Parathyroid adenoma (tissue), 2 donors: ENCODE measurements at regions not wholly inside any gene's neighbourhood (a gene's known extent, or its start where the extent isn't known, plus 50 kb on each side); places are given as distances from the start of the nearest gene placed in this dataset.

Experiments
- H2AFZ ChIP-seq: fragments of 300-600 bp; sonication (generic); one replicate; pipeline ENCODE4 v1.7.0; 2017; ENCODE audit warnings: antibody characterized with exemption, mild to moderate bottlenecking
- H3K27ac ChIP-seq: fragments of 300-600 bp; sonication (generic); one replicate; pipeline ENCODE4 v1.7.0; 2017
- H3K27me3 ChIP-seq: fragments of 300-600 bp; sonication (generic); one replicate; pipeline ENCODE4 v1.7.0; 2017; ENCODE audit warnings: low read length; ENCODE audit not compliant: control insufficient read depth, insufficient read depth
- H3K36me3 ChIP-seq: fragments of 300-600 bp; sonication (generic); one replicate; pipeline ENCODE4 v1.7.0; 2017; ENCODE audit warnings: low read length; ENCODE audit not compliant: control insufficient read depth, insufficient read depth
- H3K4me1 ChIP-seq: fragments of 300-600 bp; sonication (generic); one replicate; pipeline ENCODE4 v1.7.0; 2017; ENCODE audit warnings: control low read depth
- H3K4me2 ChIP-seq: fragments of 300-600 bp; sonication (generic); one replicate; pipeline ENCODE4 v1.7.0; 2017; ENCODE audit warnings: low read length
- H3K4me3 ChIP-seq: fragments of 300-600 bp; sonication (generic); one replicate; pipeline ENCODE4 v1.7.0; 2017; ENCODE audit warnings: low read depth, low read length
- H3K79me2 ChIP-seq: fragments of 300-600 bp; sonication (generic); one replicate; pipeline ENCODE4 v1.7.0; 2017; ENCODE audit warnings: control low read depth
- H3K9ac ChIP-seq: fragments of 300-600 bp; sonication (generic); one replicate; pipeline ENCODE4 v1.7.0; 2017; ENCODE audit warnings: mild to moderate bottlenecking
- H3K9me3 ChIP-seq: fragments of 300-600 bp; sonication (generic); one replicate; pipeline ENCODE4 v1.7.0; 2017; ENCODE audit warnings: low read length; ENCODE audit not compliant: control insufficient read depth
- CTCF ChIP-seq: fragments of 300-600 bp; sonication (generic); IDR thresholded peaks from one replicate; pipeline ENCODE4 v1.7.0; 2017; ENCODE audit warnings: antibody characterized with exemption, mild to moderate bottlenecking
- donor health status: primary hyperparathyroidism.

GRCh38 chr2:122210898-122211856 lies 455.7 kb downstream of the TSN start:
- Histone ChIP-seq H3K79me2 (no peaks in the 10 kb centered on the region), H3K27me3 (no peaks in the 10 kb centered on the region), H3K4me3 (no peak overlapping the region), H3K4me1 (peaks cover 8% of the 10 kb centered on the region), H3K27ac (no peak overlapping the region), H3K4me2 (no peak overlapping the region), H3K9ac (no peak overlapping the region), H2AFZ (peak overlapping the region; percentile 52), H3K9me3 (no peaks in the 10 kb centered on the region), H3K36me3 (no peaks in the 10 kb centered on the region)
- no peak for TF ChIP-seq CTCF

GRCh38 chr2:122213312-122213711 lies 457.9 kb downstream of the TSN start:
- Histone ChIP-seq H3K36me3 (no peaks in the 10 kb centered on the region), H3K27ac (no peak overlapping the region), H3K9me3 (no peaks in the 10 kb centered on the region), H2AFZ (no peak overlapping the region), H3K4me1 (peaks cover 8% of the 10 kb centered on the region), H3K4me2 (no peak overlapping the region), H3K9ac (no peak overlapping the region), H3K27me3 (no peaks in the 10 kb centered on the region), H3K4me3 (no peak overlapping the region), H3K79me2 (no peaks in the 10 kb centered on the region)
- TF ChIP-seq CTCF, result no peak

GRCh38 chr2:122216071-122216470 lies 460.6 kb downstream of the TSN start:
- Histone ChIP-seq H3K4me1 (peaks cover 2% of the 10 kb centered on the region), H2AFZ (no peak overlapping the region), H3K9me3 (no peaks in the 10 kb centered on the region), H3K4me2 (no peak overlapping the region), H3K27ac (no peak overlapping the region), H3K27me3 (no peaks in the 10 kb centered on the region), H3K4me3 (no peak overlapping the region), H3K79me2 (no peaks in the 10 kb centered on the region), H3K9ac (no peak overlapping the region), H3K36me3 (no peaks in the 10 kb centered on the region)
- no peak for TF ChIP-seq CTCF

- Histone ChIP-seq H3K79me2 (no peaks in the 10 kb centered on the region), H2AFZ (no peak overlapping the region), H3K36me3 (no peaks in the 10 kb centered on the region), H3K4me1 (no peaks in the 10 kb centered on the region), H3K9me3 (no peaks in the 10 kb centered on the region), H3K9ac (no peak overlapping the region), H3K27ac (no peak overlapping the region), H3K4me2 (no peak overlapping the region), H3K4me3 (no peak overlapping the region), H3K27me3 (no peaks in the 10 kb centered on the region)
- no peak for TF ChIP-seq CTCF
Measured at GRCh38 chr2:122216901-122217300, 461.4 kb downstream of the TSN start.

GRCh38 chr2:122218596-122218995 lies 463.1 kb downstream of the TSN start:
- no peak for TF ChIP-seq CTCF
- H3K27ac ChIP-seq, result no peak overlapping the region
- H3K4me1 ChIP-seq, result no peaks in the 10 kb centered on the region
- H3K79me2 ChIP-seq, result no peaks in the 10 kb centered on the region
- H3K27me3 ChIP-seq, result no peaks in the 10 kb centered on the region
- no peak overlapping the region for H2AFZ ChIP-seq
- H3K9ac ChIP-seq, result no peak overlapping the region
- no peak overlapping the region for H3K4me2 ChIP-seq
- no peak overlapping the region for H3K4me3 ChIP-seq
- H3K9me3 ChIP-seq, result no peaks in the 10 kb centered on the region
- no peaks in the 10 kb centered on the region for H3K36me3 ChIP-seq
